DMS153 (cell line): ENCODE measurements at regions not wholly inside any gene's neighbourhood (a gene's known extent, or its start where the extent isn't known, plus 50 kb on each side); places are given as distances from the start of the nearest gene placed in this dataset.
"Not testable (repeated sequence)": the region's sequence is repeated elsewhere in the genome, so short reads cannot be mapped to it uniquely, and the experiment has no call there.

Source experiments
- DNase-seq: peaks from one replicate; lab custom pipeline; 2025; lab: John Stamatoyannopoulos, UW

GRCh38 chr5:129163810-129164378, 69.3 kb downstream of the ISOC1 start:
- DNase-seq = no peak

GRCh38 chr5:129170050-129170449, 75.5 kb downstream of the ISOC1 start:
- no peak for DNase-seq

- DNase-seq = no peak
Observed at GRCh38 chr5:129171194-129171944, 76.8 kb downstream of the ISOC1 start.

GRCh38 chr5:129172580-129172979, 78.0 kb downstream of the ISOC1 start:
- DNase-seq = no peak

GRCh38 chr5:129173771-129174170, 79.2 kb downstream of the ISOC1 start:
- no peak for DNase-seq

- DNase-seq = no peak
Observed at GRCh38 chr5:129174480-129174879, 79.9 kb downstream of the ISOC1 start.

- no peak for DNase-seq
Observed at GRCh38 chr5:129177451-129177850, 82.9 kb downstream of the ISOC1 start.

GRCh38 chr5:129199308-129199707, 104.8 kb downstream of the ISOC1 start:
- DNase-seq = no peak

- DNase-seq = no peak
Observed at GRCh38 chr5:129204525-129204924, 110.0 kb downstream of the ISOC1 start.

GRCh38 chr5:129216001-129216400, 121.5 kb downstream of the ISOC1 start:
- no peak for DNase-seq

GRCh38 chr5:129217179-129217578, 122.6 kb downstream of the ISOC1 start:
- no peak for DNase-seq

- no peak for DNase-seq
Observed at GRCh38 chr5:129223178-129223577, 128.6 kb downstream of the ISOC1 start.

- DNase-seq = no peak
Observed at GRCh38 chr5:129228577-129228976, 134.0 kb downstream of the ISOC1 start.

GRCh38 chr5:129241755-129242154, 147.2 kb downstream of the ISOC1 start:
- no peak for DNase-seq

GRCh38 chr5:129243039-129243438, 148.5 kb downstream of the ISOC1 start:
- no peak for DNase-seq

- DNase-seq = no peak
Observed at GRCh38 chr5:129244478-129244877, 149.9 kb downstream of the ISOC1 start.

- DNase-seq = no peak
Observed at GRCh38 chr5:129245489-129245888, 150.9 kb downstream of the ISOC1 start.

GRCh38 chr5:129246088-129246487, 151.5 kb downstream of the ISOC1 start:
- DNase-seq = no peak

GRCh38 chr5:129249886-129250285, 155.3 kb downstream of the ISOC1 start:
- no peak for DNase-seq

- no peak for DNase-seq
Observed at GRCh38 chr5:129271308-129271707, 176.8 kb downstream of the ISOC1 start.

- no peak for DNase-seq
Observed at GRCh38 chr5:129284010-129284409, 176.1 kb upstream of the ADAMTS19 start.

GRCh38 chr5:129294216-129294615, 165.9 kb upstream of the ADAMTS19 start:
- not testable (repeated sequence) for DNase-seq

- DNase-seq = no peak
Observed at GRCh38 chr5:129306725-129307124, 153.4 kb upstream of the ADAMTS19 start.

- DNase-seq = no peak
Observed at GRCh38 chr5:129322968-129323367, 137.1 kb upstream of the ADAMTS19 start.
